PC-9 (cell line): ENCODE measurements at regions not wholly inside any gene's neighbourhood (a gene's known extent, or its start where the extent isn't known, plus 50 kb on each side); places are given as distances from the start of the nearest gene placed in this dataset.

Source experiments
- BruUV-seq: library from RNA; stranded (reverse); fragments of 400-500 nt; replicated peaks from 2 replicates; lab custom pipeline; 2021; lab: Mats Ljungman, UMichigan
- CTCF ChIA-PET: fragments of 300-600 bp; sonication (Branson Sonifier 250); formaldehyde crosslinking; loops from one replicate; lab custom pipeline; 2022; ENCODE audit warnings: antibody characterized with exemption; lab: Charles Lee
- POLR2A ChIA-PET: fragments of 300-600 bp; sonication (Branson Sonifier 250); formaldehyde crosslinking; loops from one replicate; lab custom pipeline; 2022; ENCODE audit warnings: antibody characterized with exemption; ENCODE audit not compliant: unreplicated experiment; lab: Charles Lee
- DNase-seq, 2 experiments: peaks; one replicate each; pipeline versions ENCODE4 v3.0.0 to v3.0.0-alpha.2; 2015 to 2022; ENCODE audit warnings: mixed read lengths in 1 of 2
- H2AFZ ChIP-seq: fragments of 200-600 bp; sonication (generic); 2 replicates; pipeline ENCODE4 v1.8.1; 2017; ENCODE audit warnings: antibody characterized with exemption
- H3F3A ChIP-seq: fragments of 200-600 bp; sonication (generic); 2 replicates; pipeline ENCODE4 v1.8.1; 2017; ENCODE audit warnings: antibody characterized with exemption, mild to moderate bottlenecking, low read depth; ENCODE audit not compliant: insufficient read depth
- H3K27ac ChIP-seq: fragments of 200-600 bp; sonication (generic); 2 replicates; pipeline ENCODE4 v1.6.1; 2016; ENCODE audit warnings: mixed run types
- H3K27me3 ChIP-seq: fragments of 200-600 bp; sonication (generic); 2 replicates; pipeline ENCODE4 v1.6.1; 2016; ENCODE audit warnings: low read depth, mixed run types; ENCODE audit not compliant: insufficient read depth
- H3K36me3 ChIP-seq: fragments of 200-600 bp; sonication (generic); 2 replicates; pipeline ENCODE4 v1.6.1; 2016; ENCODE audit warnings: low read depth, mixed run types
- H3K4me1 ChIP-seq: fragments of 200-600 bp; sonication (generic); replicated peaks from 2 replicates; pipeline ENCODE4 v1.6.1; 2016; ENCODE audit warnings: mixed run types; ENCODE audit not compliant: insufficient read depth
- H3K4me2 ChIP-seq: fragments of 200-600 bp; sonication (generic); 2 replicates; pipeline ENCODE4 v1.6.1; 2017; ENCODE audit warnings: mixed run types
- H3K4me3 ChIP-seq: fragments of 200-600 bp; sonication (generic); 2 replicates; pipeline ENCODE4 v1.6.1; 2016; ENCODE audit warnings: mixed run types
- H3K79me2 ChIP-seq: fragments of 200-600 bp; sonication (generic); 2 replicates; pipeline ENCODE4 v1.6.1; 2017; ENCODE audit warnings: low read depth, mixed run types
- H3K9me2 ChIP-seq: fragments of 200-600 bp; sonication (generic); 2 replicates; pipeline ENCODE4 v1.8.1; 2017; ENCODE audit warnings: mild to moderate bottlenecking; ENCODE audit not compliant: insufficient read depth
- H3K9me3 ChIP-seq: fragments of 200-600 bp; sonication (generic); 2 replicates; pipeline ENCODE4 v1.8.1; 2016; ENCODE audit warnings: low read depth; ENCODE audit not compliant: insufficient read depth
- H4K20me1 ChIP-seq: fragments of 200-600 bp; sonication (generic); 2 replicates; pipeline ENCODE4 v1.8.1; 2017; ENCODE audit not compliant: insufficient read depth
- EZH2 ChIP-seq: fragments of 200-600 bp; sonication (generic); IDR thresholded peaks from 2 replicates; pipeline ENCODE4 v1.8.0; 2017; ENCODE audit warnings: antibody characterized with exemption, low read depth
- intact Hi-C: fragments of 100-400 bp; cut with micrococcal nuclease; formaldehyde crosslinking; loops from one replicate; pipeline ENCODE4 v1.10.0; 2022; ENCODE audit not compliant: unreplicated experiment
- TF ChIP-seq, protein P1 (sequence below): fragments of 200-600 bp; sonication (generic); conservative IDR thresholded peaks from 2 replicates; pipeline ENCODE4 v1.6.1; 2017; ENCODE audit warnings: mixed run types, antibody characterized with exemption, mild to moderate bottlenecking, moderate library complexity

DNA sequence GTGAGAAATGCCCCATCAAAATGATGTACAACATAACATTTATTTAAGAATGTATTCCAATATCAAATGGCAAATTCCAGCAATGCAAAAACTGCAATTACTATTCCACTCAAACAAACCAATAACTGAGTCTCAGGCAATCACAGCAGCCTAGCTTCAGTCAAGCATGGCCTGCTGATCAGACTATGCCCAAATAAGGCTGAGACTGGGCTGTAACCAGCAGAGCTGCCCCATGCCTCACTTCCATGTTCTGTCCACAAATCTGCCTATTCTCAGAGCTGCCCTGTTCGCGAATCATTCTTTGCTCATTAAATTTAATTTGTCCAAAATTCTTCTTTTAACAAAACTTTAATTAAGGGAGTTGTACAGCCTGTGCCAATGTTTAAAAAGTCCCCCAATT, 155.4 kb downstream of the FNDC1 start:
- Histone ChIP-seq H3K4me2 (no peak overlapping the region), H4K20me1 (no peaks in the 10 kb centered on the region), H3K9me2 (no peaks in the 10 kb centered on the region), H3F3A (no peaks in the 10 kb centered on the region), H3K4me1 (no peaks in the 10 kb centered on the region), H3K36me3 (no peaks in the 10 kb centered on the region), H2AFZ (no peak overlapping the region), H3K79me2 (no peaks in the 10 kb centered on the region), H3K27me3 (peaks cover 68% of the 10 kb centered on the region), H3K4me3 (no peak overlapping the region), H3K9me3 (no peaks in the 10 kb centered on the region), H3K27ac (no peak overlapping the region)
- no TSS peak for BruUV-seq
- ChIA-PET CTCF (no interaction called here), POLR2A (no interaction called here)
- intact Hi-C loops: no loop called here
- DNase-seq: no peak
- TF ChIP-seq EZH2: no peak
- TF ChIP-seq, protein P1, sequence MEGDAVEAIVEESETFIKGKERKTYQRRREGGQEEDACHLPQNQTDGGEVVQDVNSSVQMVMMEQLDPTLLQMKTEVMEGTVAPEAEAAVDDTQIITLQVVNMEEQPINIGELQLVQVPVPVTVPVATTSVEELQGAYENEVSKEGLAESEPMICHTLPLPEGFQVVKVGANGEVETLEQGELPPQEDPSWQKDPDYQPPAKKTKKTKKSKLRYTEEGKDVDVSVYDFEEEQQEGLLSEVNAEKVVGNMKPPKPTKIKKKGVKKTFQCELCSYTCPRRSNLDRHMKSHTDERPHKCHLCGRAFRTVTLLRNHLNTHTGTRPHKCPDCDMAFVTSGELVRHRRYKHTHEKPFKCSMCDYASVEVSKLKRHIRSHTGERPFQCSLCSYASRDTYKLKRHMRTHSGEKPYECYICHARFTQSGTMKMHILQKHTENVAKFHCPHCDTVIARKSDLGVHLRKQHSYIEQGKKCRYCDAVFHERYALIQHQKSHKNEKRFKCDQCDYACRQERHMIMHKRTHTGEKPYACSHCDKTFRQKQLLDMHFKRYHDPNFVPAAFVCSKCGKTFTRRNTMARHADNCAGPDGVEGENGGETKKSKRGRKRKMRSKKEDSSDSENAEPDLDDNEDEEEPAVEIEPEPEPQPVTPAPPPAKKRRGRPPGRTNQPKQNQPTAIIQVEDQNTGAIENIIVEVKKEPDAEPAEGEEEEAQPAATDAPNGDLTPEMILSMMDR: no peak
